ENCODE measurements at regions not wholly inside any gene's neighbourhood (a gene's known extent, or its start where the extent isn't known, plus 50 kb on each side); places are given as distances from the start of the nearest gene placed in this dataset.

DNA sequence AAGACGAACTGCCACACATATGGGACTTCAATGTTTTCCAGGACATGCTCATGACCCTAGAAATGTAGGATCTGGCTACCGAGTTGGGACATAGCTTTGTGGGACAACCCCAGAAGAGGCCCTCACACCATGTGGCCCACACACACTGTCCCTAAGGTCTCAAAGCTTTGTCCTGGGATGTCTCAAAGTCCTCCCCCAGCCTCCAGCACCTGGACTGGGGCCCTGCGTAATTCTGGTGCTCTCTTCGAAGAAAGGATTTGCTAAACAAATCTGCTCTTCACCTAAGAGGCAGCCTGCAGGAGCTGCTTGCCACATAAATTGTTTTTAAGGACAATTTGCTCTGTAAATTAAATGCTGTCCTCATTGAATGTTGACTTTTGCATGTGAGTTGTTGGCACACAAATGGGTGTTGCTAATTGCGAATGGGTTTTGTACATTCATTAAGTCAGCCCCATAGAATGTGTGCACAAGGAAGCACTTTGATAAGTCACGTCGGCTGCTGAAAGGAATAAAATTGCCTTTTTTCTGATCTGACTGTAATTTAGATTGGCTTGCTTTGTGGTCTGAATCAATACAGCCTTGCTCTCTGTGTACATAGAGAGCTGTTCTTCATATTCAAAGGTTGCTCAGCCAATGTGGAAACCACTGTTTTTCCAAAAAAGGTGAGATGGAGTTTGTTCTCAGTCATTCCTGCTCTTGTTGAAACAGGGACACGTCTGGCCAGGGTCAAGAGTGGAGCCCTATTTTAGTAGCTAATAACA lies 161.6 kb upstream of the PWP1 start:
- TF ChIP-seq FOXP2 (optimal IDR thresholded peaks at IDR 0.05; ENCODE audit: borderline replicate concordance, extremely low read depth, extremely low read length, insufficient read depth) (no peak), POLR2AphosphoS5 (IDR thresholded peaks at IDR 0.05; ENCODE audit: low read depth, low read length) (no peak), SIN3A (IDR thresholded peaks at IDR 0.05; ENCODE audit: borderline replicate concordance, insufficient read depth, low read length) (no peak), TAF1 (IDR thresholded peaks at IDR 0.05; ENCODE audit: borderline replicate concordance, insufficient read depth, low read length) (no peak)
- TF ChIP-seq, protein P1, sequence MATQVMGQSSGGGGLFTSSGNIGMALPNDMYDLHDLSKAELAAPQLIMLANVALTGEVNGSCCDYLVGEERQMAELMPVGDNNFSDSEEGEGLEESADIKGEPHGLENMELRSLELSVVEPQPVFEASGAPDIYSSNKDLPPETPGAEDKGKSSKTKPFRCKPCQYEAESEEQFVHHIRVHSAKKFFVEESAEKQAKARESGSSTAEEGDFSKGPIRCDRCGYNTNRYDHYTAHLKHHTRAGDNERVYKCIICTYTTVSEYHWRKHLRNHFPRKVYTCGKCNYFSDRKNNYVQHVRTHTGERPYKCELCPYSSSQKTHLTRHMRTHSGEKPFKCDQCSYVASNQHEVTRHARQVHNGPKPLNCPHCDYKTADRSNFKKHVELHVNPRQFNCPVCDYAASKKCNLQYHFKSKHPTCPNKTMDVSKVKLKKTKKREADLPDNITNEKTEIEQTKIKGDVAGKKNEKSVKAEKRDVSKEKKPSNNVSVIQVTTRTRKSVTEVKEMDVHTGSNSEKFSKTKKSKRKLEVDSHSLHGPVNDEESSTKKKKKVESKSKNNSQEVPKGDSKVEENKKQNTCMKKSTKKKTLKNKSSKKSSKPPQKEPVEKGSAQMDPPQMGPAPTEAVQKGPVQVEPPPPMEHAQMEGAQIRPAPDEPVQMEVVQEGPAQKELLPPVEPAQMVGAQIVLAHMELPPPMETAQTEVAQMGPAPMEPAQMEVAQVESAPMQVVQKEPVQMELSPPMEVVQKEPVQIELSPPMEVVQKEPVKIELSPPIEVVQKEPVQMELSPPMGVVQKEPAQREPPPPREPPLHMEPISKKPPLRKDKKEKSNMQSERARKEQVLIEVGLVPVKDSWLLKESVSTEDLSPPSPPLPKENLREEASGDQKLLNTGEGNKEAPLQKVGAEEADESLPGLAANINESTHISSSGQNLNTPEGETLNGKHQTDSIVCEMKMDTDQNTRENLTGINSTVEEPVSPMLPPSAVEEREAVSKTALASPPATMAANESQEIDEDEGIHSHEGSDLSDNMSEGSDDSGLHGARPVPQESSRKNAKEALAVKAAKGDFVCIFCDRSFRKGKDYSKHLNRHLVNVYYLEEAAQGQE (IDR thresholded peaks at IDR 0.05; ENCODE audit: insufficient read depth in 1 of 2, low read depth in 2 of 2, low read length in 2 of 2), result no peak

DNA sequence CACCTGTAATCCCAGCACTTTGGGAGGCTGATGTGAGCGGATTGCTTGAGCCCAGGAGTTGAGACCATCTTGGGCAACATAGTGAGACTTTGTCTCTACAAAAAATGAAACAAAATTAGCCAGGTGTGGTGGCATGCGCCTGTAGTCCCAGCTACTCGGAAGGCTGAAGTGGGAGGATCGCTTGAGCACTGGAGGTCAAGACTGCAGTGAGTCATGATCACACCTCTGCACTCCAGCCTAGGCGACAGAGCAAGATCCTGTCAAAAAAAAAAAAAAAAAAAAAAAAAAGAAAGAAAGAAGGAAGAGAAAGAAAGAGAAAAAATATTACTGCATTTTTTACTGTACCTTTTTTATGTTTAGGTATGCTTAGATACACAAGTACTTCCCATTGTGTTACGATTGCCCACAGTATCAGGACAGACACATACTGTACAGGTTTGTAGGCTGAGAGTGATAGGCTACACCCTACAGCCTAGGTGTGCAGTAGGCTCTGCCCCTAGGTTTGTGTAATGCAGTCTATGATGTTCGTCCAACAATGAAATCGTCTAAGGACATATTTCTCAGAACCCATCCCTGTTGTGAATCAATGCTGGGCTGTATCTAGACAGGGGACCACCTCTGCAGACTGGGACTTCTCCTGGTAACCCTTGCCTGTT lies 160.4 kb upstream of the PWP1 start:
- TF ChIP-seq, protein P1 (IDR thresholded peaks at IDR 0.05; ENCODE audit: insufficient read depth in 1 of 2, low read depth in 2 of 2, low read length in 2 of 2), result no peak
- no peak for TF ChIP-seq SIN3A (IDR thresholded peaks at IDR 0.05; ENCODE audit: borderline replicate concordance, insufficient read depth, low read length)
- TF ChIP-seq FOXP2 (optimal IDR thresholded peaks at IDR 0.05; ENCODE audit: borderline replicate concordance, extremely low read depth, extremely low read length, insufficient read depth), result no peak
- TF ChIP-seq TAF1 (IDR thresholded peaks at IDR 0.05; ENCODE audit: borderline replicate concordance, insufficient read depth, low read length), result no peak
- no peak for TF ChIP-seq POLR2AphosphoS5 (IDR thresholded peaks at IDR 0.05; ENCODE audit: low read depth, low read length)

GRCh38 chr12:107525719-107526554 lies 159.7 kb upstream of the PWP1 start:
- no peak for TF ChIP-seq TAF1 (IDR thresholded peaks at IDR 0.05; ENCODE audit: borderline replicate concordance, insufficient read depth, low read length)
- TF ChIP-seq POLR2AphosphoS5 (IDR thresholded peaks at IDR 0.05; ENCODE audit: low read depth, low read length), result no peak
- TF ChIP-seq SIN3A (IDR thresholded peaks at IDR 0.05; ENCODE audit: borderline replicate concordance, insufficient read depth, low read length), result no peak
- TF ChIP-seq, protein P1 (IDR thresholded peaks at IDR 0.05; ENCODE audit: insufficient read depth in 1 of 2, low read depth in 2 of 2, low read length in 2 of 2), result no peak
- no peak for TF ChIP-seq FOXP2 (optimal IDR thresholded peaks at IDR 0.05; ENCODE audit: borderline replicate concordance, extremely low read depth, extremely low read length, insufficient read depth)

DNA sequence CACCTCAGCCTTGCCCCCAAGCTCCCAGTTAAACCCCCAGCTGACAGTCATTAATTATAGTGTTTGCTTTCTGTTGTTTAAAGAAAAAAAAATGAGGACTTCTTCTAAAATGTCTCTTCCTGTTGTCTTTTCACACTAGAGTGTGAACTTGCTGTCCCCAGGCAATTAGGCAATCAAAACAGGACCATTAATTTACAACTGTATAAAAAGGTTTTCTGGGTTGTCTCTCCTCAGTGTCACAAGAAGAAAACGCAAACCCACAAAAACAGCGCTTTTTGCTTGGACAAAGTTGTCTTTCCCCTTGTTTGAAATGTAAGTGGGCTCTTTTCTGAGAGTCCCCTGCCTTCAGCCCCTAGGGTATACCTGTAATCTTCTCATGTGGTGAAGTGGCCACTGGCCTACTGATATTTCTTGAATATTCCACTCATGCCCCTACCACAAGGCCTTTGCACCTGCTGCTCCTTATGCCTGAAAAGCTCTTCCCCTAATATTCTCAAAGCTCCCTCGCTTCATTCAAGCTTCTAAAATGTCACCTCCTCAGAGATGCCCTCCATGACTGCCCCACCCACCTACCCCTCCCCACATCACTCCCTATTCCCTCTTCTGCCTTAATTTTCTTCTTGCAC lies 158.9 kb upstream of the PWP1 start:
- no peak for TF ChIP-seq TAF1 (IDR thresholded peaks at IDR 0.05; ENCODE audit: borderline replicate concordance, insufficient read depth, low read length)
- TF ChIP-seq POLR2AphosphoS5 (IDR thresholded peaks at IDR 0.05; ENCODE audit: low read depth, low read length), result no peak
- TF ChIP-seq SIN3A (IDR thresholded peaks at IDR 0.05; ENCODE audit: borderline replicate concordance, insufficient read depth, low read length), result no peak
- TF ChIP-seq, protein P1 (IDR thresholded peaks at IDR 0.05; ENCODE audit: insufficient read depth in 1 of 2, low read depth in 2 of 2, low read length in 2 of 2), result no peak
- no peak for TF ChIP-seq FOXP2 (optimal IDR thresholded peaks at IDR 0.05; ENCODE audit: borderline replicate concordance, extremely low read depth, extremely low read length, insufficient read depth)
